Iris pigment epithelial cell (primary cell): ENCODE measurements at regions not wholly inside any gene's neighbourhood (a gene's known extent, or its start where the extent isn't known, plus 50 kb on each side); places are given as distances from the start of the nearest gene placed in this dataset.
A peak's percentile ranks its signal among the peaks of the same experiment; 100 is the strongest.

Experiments used
- DNase-seq: peaks from one replicate; pipeline ENCODE4 v3.0.0-alpha.2; 2011; ENCODE audit warnings: low read depth

GRCh38 chr6:169339731-169340309 lies 86.2 kb upstream of the THBS2 start:
- no peak for DNase-seq

- no peak for DNase-seq
These were observed 85.4 kb upstream of the THBS2 start for GRCh38 chr6:169339025-169339424.

- DNase-seq, result no peak
These were observed 84.3 kb upstream of the THBS2 start for GRCh38 chr6:169337886-169338445.

- DNase-seq, result no peak
These were observed 81.7 kb upstream of the THBS2 start for GRCh38 chr6:169335301-169335700.

GRCh38 chr6:169332250-169332649 lies 78.6 kb upstream of the THBS2 start:
- DNase-seq, result no peak

- DNase-seq, result peak; percentile 90
These were observed 74.6 kb upstream of the THBS2 start for GRCh38 chr6:169328112-169328801.

- DNase-seq, result peak; percentile 58
These were observed 72.6 kb upstream of the THBS2 start for GRCh38 chr6:169326067-169326799.

- no peak for DNase-seq
These were observed 71.2 kb upstream of the THBS2 start for GRCh38 chr6:169324656-169325459.

- DNase-seq, result no peak
These were observed 70.4 kb upstream of the THBS2 start for GRCh38 chr6:169324086-169324485.

- no peak for DNase-seq
These were observed 69.6 kb upstream of the THBS2 start for GRCh38 chr6:169323221-169323620.

GRCh38 chr6:169321546-169321945 lies 67.9 kb upstream of the THBS2 start:
- no peak for DNase-seq

GRCh38 chr6:169320013-169320412 lies 66.4 kb upstream of the THBS2 start:
- DNase-seq, result no peak

- no peak for DNase-seq
These were observed 64.0 kb upstream of the THBS2 start for GRCh38 chr6:169317441-169318202.

GRCh38 chr6:169316651-169317050 lies 63.0 kb upstream of the THBS2 start:
- peak; percentile 23 for DNase-seq

GRCh38 chr6:169315830-169316614 lies 62.4 kb upstream of the THBS2 start:
- DNase-seq, result no peak

GRCh38 chr6:169313347-169314010 lies 59.8 kb upstream of the THBS2 start:
- no peak for DNase-seq

GRCh38 chr6:169312658-169313346 lies 59.2 kb upstream of the THBS2 start:
- DNase-seq, result no peak

GRCh38 chr6:169310983-169311382 lies 57.3 kb upstream of the THBS2 start:
- DNase-seq, result no peak
